ENCODE measurements at regions not wholly inside any gene's neighbourhood (a gene's known extent, or its start where the extent isn't known, plus 50 kb on each side); places are given as distances from the start of the nearest gene placed in this dataset.

DNA sequence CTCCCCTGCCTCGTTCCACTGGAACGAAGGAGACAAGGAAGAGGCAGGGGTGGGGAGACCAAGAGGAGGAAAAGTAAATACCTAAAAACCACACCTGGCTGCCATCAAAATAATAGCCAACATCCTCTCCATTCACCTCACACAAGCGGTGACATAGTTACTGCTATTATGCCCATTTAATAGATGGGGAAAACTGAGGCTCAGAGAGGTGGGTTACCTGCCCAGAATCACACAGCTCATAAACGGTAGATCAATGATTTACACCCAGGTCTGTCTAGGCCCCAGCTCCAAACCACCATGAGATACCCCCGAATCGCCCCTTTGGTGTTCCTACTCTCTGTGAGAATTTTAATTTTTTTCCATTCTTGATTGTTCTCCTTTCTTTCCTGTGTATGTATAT is 253.8 kb downstream of the BMP7 start:
- no peaks in the 10 kb centered on the region for H3F3A ChIP-seq (ENCODE audit: insufficient read depth, low read length, poor library complexity, severe bottlenecking)
- no peaks in the 10 kb centered on the region for H4K20me1 ChIP-seq (ENCODE audit: insufficient read depth)
- no peak overlapping the region for H3K27ac ChIP-seq (ENCODE audit: low read length)
- no peaks in the 10 kb centered on the region for H3K36me3 ChIP-seq (ENCODE audit: insufficient read depth, low read length)
- no peak overlapping the region for H3K4me3 ChIP-seq (ENCODE audit: low read length)
- H3K9me2 ChIP-seq (ENCODE audit: insufficient read depth, low read length) = no peaks in the 10 kb centered on the region
- H3K79me2 ChIP-seq (replicated peaks; ENCODE audit: insufficient read depth, low read length) = no peaks in the 10 kb centered on the region
- no peak overlapping the region for H2AFZ ChIP-seq (ENCODE audit: low read depth, low read length)
- H3K9me3 ChIP-seq (ENCODE audit: low read length) = no peaks in the 10 kb centered on the region
- H3K27me3 ChIP-seq (ENCODE audit: insufficient read depth, low read depth, low read length) = peaks cover 8% of the 10 kb centered on the region
- H3K9ac ChIP-seq (ENCODE audit: low read length) = no peak overlapping the region
- TF ChIP-seq TAF1 (IDR thresholded peaks at IDR 0.05; ENCODE audit: low read depth) (no peak), MXI1 (conservative IDR thresholded peaks at IDR 0.05; ENCODE audit: poor library complexity, severe bottlenecking) (no peak), RAD21 (conservative IDR thresholded peaks at IDR 0.05) (no peak), SMC3 (conservative IDR thresholded peaks at IDR 0.05; ENCODE audit: poor library complexity) (no peak), POLR2AphosphoS5 (IDR thresholded peaks at IDR 0.05) (no peak), EZH2 (IDR thresholded peaks at IDR 0.05; ENCODE audit: borderline replicate concordance, insufficient read depth, low read length, poor library complexity, severe bottlenecking) (no peak), EP300 (conservative IDR thresholded peaks at IDR 0.05; ENCODE audit: poor library complexity, severe bottlenecking) (no peak)
- TF ChIP-seq, protein P1, sequence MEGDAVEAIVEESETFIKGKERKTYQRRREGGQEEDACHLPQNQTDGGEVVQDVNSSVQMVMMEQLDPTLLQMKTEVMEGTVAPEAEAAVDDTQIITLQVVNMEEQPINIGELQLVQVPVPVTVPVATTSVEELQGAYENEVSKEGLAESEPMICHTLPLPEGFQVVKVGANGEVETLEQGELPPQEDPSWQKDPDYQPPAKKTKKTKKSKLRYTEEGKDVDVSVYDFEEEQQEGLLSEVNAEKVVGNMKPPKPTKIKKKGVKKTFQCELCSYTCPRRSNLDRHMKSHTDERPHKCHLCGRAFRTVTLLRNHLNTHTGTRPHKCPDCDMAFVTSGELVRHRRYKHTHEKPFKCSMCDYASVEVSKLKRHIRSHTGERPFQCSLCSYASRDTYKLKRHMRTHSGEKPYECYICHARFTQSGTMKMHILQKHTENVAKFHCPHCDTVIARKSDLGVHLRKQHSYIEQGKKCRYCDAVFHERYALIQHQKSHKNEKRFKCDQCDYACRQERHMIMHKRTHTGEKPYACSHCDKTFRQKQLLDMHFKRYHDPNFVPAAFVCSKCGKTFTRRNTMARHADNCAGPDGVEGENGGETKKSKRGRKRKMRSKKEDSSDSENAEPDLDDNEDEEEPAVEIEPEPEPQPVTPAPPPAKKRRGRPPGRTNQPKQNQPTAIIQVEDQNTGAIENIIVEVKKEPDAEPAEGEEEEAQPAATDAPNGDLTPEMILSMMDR (IDR thresholded peaks at IDR 0.05; ENCODE audit: poor library complexity, severe bottlenecking) = no peak
- TF ChIP-seq, protein P2, sequence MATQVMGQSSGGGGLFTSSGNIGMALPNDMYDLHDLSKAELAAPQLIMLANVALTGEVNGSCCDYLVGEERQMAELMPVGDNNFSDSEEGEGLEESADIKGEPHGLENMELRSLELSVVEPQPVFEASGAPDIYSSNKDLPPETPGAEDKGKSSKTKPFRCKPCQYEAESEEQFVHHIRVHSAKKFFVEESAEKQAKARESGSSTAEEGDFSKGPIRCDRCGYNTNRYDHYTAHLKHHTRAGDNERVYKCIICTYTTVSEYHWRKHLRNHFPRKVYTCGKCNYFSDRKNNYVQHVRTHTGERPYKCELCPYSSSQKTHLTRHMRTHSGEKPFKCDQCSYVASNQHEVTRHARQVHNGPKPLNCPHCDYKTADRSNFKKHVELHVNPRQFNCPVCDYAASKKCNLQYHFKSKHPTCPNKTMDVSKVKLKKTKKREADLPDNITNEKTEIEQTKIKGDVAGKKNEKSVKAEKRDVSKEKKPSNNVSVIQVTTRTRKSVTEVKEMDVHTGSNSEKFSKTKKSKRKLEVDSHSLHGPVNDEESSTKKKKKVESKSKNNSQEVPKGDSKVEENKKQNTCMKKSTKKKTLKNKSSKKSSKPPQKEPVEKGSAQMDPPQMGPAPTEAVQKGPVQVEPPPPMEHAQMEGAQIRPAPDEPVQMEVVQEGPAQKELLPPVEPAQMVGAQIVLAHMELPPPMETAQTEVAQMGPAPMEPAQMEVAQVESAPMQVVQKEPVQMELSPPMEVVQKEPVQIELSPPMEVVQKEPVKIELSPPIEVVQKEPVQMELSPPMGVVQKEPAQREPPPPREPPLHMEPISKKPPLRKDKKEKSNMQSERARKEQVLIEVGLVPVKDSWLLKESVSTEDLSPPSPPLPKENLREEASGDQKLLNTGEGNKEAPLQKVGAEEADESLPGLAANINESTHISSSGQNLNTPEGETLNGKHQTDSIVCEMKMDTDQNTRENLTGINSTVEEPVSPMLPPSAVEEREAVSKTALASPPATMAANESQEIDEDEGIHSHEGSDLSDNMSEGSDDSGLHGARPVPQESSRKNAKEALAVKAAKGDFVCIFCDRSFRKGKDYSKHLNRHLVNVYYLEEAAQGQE (IDR thresholded peaks at IDR 0.05; ENCODE audit: borderline replicate concordance) = no peak
- no peak overlapping the region for H3K4me2 ChIP-seq (ENCODE audit: low read length)

DNA sequence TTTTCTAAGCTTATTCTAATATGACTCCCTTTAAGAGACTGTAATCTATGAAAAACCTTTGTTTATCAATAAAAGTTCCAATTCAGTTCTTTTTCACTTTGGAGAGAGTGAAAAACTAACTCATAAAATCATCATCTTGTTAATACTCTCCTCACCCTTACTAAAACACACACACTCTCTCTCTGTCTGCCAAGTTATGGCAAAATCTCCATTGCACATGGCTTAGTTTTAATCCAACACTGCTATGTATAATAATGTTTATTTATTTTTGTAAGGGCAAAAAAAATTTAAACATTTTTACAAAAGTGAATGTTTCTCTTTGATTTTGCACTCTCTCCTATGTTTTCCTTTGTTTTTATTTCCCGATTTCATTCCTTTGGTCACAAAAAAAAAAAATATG is 253.2 kb downstream of the BMP7 start:
- Histone ChIP-seq H3K27me3 (ENCODE audit: insufficient read depth, low read depth, low read length) (peaks cover 8% of the 10 kb centered on the region), H3K79me2 (replicated peaks; ENCODE audit: insufficient read depth, low read length) (no peaks in the 10 kb centered on the region), H3K27ac (ENCODE audit: low read length) (no peak overlapping the region), H3K9ac (ENCODE audit: low read length) (no peak overlapping the region), H4K20me1 (ENCODE audit: insufficient read depth) (no peaks in the 10 kb centered on the region), H3K36me3 (ENCODE audit: insufficient read depth, low read length) (no peaks in the 10 kb centered on the region), H3F3A (ENCODE audit: insufficient read depth, low read length, poor library complexity, severe bottlenecking) (no peaks in the 10 kb centered on the region), H2AFZ (ENCODE audit: low read depth, low read length) (no peak overlapping the region), H3K9me2 (ENCODE audit: insufficient read depth, low read length) (no peaks in the 10 kb centered on the region), H3K4me2 (ENCODE audit: low read length) (no peak overlapping the region), H3K9me3 (ENCODE audit: low read length) (no peaks in the 10 kb centered on the region), H3K4me3 (ENCODE audit: low read length) (no peak overlapping the region)
- TF ChIP-seq, protein P1 (IDR thresholded peaks at IDR 0.05; ENCODE audit: poor library complexity, severe bottlenecking) = no peak
- TF ChIP-seq TAF1 (IDR thresholded peaks at IDR 0.05; ENCODE audit: low read depth) = no peak
- TF ChIP-seq POLR2AphosphoS5 (IDR thresholded peaks at IDR 0.05) = no peak
- no peak for TF ChIP-seq SMC3 (conservative IDR thresholded peaks at IDR 0.05; ENCODE audit: poor library complexity)
- TF ChIP-seq EP300 (conservative IDR thresholded peaks at IDR 0.05; ENCODE audit: poor library complexity, severe bottlenecking) = no peak
- no peak for TF ChIP-seq MXI1 (conservative IDR thresholded peaks at IDR 0.05; ENCODE audit: poor library complexity, severe bottlenecking)
